GM18505 (cell line): ENCODE measurements at regions not wholly inside any gene's neighbourhood (a gene's known extent, or its start where the extent isn't known, plus 50 kb on each side); places are given as distances from the start of the nearest gene placed in this dataset.
"Not testable (repeated sequence)": the region's sequence is repeated elsewhere in the genome, so short reads cannot be mapped to it uniquely, and the experiment has no call there.

ENCODE experiments used
- ATAC-seq: cut with Tn5 transposase; IDR thresholded peaks from one replicate; pipeline ENCODE4 v1.9.1; 2021; ENCODE audit not compliant: unreplicated experiment

DNA sequence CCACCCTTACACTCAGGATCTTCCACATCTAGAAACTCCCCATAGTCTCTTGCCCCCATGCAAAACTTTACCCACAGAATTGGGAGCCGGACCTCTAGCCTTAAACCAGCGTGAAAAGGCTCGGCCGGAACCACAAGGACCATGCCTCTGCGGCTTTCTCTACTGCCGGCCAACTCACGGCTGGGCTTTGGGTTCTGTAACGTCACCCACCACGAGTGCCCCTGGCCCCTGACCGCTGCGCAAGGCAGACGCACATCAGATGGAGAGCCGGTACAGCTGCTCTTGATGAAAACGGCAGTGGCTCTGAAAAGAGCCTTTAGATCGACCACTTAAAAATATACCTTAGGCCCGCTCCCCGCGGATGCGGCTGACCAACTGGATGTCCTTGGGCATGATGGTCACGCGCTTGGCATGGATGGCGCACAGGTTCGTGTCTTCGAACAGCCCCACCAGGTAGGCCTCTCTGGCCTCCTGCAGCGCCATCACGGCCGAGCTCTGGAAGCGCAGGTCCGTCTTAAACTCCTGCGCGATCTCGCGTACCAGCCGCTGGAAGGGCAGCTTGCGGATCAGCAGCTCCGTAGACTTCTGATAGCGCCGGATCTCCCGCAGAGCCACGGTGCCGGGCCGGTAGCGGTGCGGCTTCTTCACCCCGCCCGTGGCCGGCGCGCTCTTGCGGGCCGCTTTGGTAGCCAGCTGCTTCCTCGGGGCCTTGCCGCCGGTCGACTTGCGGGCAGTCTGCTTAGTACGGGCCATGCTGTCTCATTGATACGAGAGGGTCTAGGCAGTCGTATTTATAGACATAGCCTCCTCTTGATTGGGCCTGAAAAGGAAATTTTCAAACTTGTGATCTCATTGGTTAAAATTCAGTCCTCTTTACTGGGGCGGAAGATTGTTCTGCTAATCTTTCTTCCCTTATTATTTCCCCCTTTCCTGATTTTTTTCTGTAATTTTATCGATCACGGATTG is 66.3 kb downstream of the FAM72C start:
- not testable (repeated sequence) for ATAC-seq

DNA sequence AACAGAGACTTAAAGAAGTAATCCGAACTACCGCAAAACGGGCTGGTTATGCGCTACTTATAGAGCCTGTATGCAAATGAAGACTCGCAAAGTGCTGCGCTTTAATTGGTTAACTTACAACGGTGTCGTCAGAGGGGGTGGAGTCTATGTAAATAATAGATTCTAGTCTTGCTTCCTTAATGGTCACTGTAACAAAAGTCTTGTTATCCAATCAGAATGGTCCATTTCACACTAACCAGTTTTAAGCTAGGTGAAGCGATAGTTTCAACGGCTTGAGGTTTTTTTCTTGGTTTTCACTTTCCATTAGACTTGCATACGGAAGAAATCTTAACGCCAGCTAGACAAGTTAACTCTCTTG is 67.2 kb downstream of the FAM72C start:
- peak; percentile 60 for ATAC-seq

DNA sequence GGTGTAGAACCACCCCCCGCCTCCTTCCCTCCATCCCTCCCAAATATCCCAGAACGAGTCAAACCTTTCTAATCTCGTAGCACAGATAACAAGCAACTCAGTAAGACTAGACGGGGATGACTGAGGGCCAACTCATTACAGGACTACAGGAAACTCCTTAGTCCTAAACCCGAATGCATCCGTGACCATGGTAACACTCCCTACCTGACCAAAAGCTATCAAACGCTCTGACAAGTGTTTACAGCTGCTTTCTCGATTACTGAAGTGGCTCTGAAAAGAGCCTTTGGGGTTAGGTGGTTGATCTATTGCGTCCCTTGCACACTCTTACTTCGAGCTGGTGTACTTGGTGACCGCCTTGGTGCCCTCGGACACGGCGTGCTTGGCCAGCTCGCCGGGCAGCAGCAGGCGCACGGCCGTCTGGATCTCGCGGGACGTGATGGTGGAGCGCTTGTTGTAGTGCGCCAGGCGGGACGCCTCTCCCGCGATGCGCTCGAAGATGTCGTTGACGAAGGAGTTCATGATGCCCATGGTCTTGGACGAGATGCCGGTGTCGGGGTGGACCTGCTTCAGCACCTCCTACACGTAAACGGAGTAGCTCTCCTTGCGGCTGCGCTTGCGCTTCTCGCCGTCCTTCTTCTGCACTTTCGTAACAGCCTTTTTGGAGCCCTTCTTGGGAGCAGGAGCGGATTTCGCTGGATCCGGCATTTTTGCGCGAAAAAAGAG is 67.7 kb downstream of the FAM72C start:
- not testable (repeated sequence) for ATAC-seq

DNA sequence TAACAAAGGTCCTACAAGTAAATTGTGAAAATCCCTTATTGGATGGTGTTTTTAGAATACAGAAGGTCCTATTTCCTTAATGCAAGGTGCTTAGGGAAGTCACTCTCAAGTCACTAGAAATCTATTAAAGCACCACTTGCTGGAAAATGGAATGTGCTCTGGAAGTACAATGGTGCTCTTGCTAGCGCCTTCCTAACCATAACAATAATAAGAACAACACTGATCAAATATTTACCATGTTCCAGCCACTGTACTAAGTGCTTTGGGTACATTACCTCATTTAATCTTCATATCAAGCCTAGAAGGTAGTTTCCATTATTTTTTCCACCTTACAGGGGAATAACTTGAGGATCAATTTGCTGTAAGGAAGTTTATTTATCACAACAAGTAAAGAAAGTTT is 75.4 kb downstream of the FAM72C start:
- not testable (repeated sequence) for ATAC-seq

DNA sequence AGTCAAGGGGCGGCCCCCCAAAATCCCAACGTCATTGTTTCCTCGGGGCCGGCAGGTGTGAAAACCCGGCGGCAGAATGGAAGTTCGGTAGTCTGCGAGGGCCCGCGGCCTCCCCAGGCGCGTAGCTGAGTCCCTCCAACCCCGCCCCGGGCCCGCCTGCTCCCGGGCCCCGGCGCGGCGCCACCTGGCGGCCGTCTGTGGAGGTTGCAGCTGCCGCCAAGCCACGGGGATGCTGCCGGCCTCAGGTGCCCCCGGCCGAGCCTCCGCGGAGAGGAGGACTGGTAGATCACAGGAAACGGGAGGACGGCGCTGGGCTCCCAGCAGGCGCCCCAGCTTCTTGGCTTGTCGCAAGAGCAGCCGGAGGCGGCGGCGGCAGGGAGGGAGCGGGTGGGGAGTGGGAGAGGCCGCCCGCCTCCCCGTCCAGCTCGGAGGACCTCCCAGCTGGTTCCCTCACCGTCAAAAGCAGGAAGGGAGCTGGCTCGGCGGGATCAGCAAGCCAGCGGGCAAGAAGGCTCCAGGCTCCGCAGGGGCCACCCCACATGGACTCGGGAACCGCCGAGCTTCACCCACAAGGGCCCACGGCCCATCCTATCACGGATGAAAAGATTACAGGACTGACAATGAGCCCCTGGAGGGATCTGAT is 86.7 kb downstream of the FAM72C start:
- ATAC-seq, result peak; percentile 92

DNA sequence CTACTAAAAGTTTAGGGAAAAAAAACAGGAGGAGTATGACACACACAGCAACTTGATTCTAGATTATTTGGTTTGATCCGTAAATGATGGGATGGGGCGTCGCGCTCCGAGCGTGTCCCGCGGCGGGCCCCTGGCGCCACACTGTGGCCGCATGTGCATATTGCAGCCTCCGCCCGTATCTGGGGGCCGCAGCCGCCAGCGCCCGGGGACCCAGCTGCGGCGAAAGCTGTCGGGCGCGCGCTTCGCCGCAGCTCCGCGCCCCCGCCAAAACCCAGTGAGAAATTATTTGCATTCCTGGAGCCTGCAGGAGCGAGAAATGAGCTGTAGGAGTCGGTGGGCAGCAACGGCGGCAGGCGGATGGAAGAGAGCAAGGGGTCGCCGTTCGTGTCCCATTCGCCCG is 87.3 kb downstream of the FAM72C start:
- peak; percentile 84 for ATAC-seq

DNA sequence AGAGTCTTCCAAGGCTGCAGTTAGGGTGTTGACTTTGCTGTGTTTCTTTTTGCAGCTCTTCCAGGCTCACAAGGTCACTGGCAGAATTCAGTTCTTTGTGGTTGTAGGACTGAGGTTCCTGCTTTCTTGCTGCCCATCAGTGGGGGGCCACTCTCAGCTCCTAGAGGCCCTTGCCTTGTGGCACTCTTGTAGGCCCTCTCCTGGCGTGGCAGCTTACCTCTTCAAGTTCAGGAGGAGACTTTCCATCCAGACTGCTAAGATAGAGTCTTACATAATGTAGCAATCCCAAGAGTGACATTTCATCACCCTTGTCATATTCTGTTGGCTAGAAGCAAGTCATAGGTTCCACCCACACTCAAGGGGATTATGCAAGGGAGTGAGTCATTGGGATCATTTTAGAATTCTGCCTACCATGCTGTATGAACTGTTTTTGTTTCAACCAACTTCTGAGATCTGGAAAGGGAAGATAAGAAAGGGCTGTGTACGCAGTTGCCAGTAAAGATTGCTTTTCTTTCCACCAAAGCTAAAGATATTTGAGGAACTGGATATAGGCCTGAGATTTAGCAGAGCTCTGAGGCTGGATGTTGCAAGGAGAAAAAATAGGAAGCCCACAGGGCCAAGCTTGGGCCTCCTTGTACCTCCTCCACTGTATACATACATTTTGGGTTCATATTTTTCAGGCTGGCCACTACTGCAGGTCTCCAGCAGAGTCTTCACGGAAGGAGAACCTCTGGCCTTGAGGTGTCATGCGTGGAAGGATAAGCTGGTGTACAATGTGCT is 91.8 kb downstream of the FAM72C start:
- not testable (repeated sequence) for ATAC-seq

DNA sequence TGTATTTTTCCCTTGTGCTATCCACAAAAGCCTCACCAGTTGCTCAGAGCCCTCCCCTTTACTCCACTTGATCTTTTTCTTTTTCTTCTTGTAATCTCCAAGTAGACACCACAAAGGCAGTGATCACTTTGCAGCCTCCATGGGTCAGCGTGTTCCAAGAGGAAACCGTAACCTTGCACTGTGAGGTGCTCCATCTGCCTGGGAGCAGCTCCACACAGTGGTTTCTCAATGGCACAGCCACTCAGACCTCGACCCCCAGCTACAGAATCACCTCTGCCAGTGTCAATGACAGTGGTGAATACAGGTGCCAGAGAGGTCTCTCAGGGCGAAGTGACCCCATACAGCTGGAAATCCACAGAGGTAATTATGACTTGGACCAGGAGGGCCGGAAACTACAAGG is 95.8 kb downstream of the FAM72C start:
- not testable (repeated sequence) for ATAC-seq

DNA sequence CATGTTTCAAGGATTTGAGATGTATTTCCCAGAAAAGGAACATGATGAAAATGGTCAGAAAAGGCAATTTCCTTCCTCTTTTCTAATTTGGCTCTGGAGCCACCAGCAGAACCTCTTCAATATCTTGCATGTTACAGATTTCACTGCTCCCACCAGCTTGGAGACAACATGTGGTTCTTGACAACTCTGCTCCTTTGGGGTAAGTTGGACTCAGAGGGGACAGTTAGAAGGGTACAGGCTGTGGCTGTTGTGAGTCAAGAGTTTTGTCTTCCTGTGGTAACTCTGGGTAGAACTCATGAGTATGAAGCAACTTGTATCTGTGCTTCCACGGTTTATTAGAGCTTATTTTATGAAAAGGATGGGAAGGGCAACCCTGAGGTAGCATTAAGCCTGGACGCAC is 97.2 kb downstream of the FAM72C start:
- not testable (repeated sequence) for ATAC-seq

DNA sequence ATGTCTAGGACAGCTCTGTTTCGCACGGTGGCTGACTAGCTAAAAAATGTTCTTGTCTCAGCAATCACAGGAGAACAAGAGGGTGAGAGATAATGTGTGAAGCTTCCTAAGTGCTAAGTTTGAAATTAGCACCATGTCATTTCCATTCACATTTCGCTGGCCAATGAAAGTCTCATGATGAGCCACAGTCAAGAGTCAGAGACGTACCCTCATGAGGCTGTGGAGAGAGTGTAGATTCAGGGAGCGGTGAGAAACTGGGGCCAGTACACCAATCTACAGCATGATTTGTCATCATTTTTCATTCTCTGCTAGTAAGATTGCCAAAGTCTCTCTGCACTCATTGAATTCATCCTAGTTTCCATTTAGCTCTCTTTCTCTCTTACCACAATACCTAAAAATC is 98.1 kb downstream of the FAM72C start:
- not testable (repeated sequence) for ATAC-seq

DNA sequence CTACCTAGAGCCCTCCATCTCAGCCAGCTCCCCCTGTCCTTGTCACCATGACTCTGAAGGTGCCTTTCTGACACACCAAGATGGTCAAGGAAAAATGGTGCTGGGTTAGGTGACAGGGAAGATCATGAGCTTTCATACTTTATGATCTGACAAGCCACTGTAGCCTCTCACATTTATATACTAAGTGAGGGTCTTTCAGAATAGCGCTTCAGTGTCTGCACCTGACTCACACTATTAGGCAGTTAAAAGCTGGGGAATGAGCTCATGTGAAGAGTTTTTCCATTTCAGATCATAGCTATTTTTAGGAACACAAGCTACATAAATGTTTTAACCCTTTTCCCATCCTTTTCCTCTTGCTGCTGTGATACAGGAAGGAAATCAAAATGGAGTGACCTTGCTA is 101.4 kb downstream of the FAM72C start:
- not testable (repeated sequence) for ATAC-seq

DNA sequence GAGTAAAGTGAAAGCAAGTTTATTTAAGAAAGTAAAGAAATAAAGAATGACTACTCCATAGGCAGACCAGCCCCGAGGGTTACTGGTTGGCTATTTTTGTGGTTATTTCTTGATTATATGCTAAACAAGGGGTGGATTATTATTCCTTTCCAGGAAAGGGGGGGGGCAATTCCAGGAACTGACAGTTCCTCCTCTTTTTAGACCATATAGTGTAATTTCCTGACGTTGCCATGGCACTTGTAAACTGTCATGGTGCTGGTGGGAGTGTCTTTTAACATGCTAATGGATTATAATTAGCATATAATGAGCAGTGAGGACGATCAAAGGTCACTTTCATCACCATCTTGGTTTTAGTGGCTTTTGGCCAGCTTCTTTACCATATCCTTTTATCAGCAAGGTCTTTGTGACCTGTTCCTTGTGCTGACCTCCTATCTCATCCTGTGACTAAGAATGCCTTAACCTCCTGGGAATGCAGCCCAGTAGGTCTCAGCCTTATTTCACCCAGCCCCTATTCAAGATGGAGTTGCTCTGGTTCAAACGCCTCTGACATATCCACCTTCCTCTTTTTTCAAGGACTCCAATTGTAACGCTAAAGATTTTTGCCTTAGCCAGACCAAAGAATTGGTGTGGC is 104.1 kb downstream of the FAM72C start:
- not testable (repeated sequence) for ATAC-seq

DNA sequence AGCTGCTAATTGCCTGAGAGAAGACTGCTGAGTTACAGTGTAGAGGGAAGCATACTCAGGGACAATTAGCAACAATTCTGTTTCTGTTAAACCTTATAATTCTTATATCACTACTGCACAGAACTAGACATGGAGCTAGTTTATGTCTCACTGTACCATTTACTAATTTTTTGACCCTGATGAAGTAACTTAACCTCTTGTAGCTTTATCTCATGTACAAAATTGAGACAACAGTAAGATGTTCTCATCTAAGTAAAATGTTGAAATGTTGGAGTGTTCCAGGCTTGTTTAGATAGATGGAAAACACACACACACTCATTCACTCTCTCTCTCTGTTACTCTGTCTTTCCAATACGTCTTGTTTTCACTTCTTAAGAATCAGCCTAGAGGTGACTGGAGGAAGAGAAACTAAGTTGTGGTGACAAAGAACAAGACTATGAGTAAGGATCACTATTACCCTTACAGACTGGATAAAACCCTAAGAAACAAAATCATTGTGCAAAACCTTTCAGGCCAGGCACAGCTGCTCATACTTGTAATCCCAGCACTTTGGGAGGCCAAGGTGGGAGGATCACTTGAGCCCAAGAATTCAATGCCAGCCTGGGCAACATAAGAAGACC is 107.8 kb downstream of the FAM72C start:
- ATAC-seq, result peak; percentile 70

DNA sequence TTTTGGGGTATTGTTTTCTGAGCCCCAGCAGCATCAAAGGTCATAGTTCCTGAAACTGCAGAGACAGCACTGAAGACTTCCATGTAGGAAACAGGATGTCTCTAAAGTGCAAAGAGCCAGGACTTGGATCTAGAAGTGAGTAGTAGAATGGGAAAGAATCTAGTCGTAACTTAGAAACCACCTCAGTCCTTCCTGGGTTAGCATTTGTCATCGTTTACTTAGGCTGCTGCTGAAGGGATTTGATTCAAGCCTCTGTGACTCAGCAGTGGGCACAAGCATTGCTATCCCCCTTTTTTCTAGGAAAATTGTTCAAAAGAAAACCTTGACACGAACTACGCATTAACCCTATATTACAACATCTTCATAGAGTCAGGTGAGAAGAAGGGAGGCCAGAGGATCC is 109.1 kb downstream of the FAM72C start:
- ATAC-seq, result not testable (repeated sequence)

DNA sequence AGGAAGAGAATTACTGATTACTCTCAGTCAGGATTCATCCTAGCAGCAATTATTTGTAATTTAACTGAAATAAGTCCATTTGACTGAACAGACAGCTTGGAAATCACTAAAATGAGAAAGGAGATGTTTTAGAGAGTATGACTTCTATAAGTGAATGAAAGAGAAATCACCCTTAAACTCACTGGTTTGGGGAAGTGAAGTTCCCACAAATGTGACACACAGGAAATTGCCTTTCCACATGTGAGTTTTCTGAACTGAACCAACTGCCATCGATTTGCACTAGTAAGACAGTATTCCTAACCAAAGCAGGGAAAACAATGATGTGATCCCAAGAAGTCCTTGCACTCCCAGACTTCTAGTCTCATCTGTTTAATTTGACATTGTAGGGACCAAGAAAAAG is 110.5 kb downstream of the FAM72C start:
- not testable (repeated sequence) for ATAC-seq

DNA sequence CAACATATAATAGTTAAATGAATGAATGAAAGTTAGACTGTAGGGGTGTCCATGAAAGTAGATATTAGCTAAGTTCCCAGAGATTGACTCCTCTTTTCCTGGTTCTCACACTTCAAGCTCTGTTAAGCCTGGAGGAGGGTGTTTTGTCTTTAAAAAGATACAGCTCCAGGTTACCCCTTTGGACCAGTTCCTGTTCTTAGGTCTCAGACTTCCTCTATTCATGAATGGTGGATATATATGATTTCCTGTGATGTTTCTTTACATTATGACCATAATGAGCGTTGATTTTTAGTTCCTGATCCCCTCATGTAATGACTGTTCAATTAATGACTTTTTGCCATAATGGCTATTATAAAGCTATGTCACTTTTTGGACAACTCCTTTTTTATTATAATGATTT is 115.9 kb downstream of the FAM72C start:
- not testable (repeated sequence) for ATAC-seq

DNA sequence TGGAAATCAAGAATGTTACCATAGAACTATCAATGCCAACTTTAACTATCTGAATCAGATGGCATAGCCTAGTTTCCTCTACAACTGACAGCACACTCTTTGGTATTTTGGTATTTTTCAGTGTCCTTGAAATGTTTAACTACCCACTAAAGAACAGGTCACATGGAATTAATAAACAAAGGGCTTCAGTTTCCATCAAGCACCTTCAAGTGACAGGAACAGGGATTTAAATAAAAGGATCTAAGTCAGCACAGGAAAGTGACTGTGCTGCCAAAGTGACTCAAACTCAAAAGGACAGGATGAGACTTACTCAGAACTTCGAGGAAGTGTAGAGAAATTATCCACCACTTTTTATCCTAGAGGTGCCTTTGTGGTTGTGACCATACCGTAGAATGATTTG is 117.7 kb downstream of the FAM72C start:
- not testable (repeated sequence) for ATAC-seq

DNA sequence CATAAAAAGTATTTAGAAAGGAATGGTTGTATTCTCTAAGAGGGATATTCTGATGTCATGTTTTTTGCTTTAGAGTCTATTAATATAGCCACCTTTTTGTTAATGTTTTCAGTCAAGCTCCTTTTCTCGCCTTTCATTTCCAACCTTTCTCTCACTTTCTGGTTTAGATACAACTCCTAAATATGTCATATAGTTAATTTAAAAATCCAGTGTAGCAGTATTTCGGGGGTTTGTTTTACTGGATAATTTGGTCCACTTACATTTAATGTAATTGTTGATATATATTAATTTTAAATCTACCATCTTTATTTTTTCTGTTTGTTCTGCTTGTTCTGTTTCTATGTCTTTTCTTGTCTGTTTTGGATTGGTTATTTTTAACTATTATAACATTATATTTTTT is 121.1 kb downstream of the FAM72C start:
- not testable (repeated sequence) for ATAC-seq

DNA sequence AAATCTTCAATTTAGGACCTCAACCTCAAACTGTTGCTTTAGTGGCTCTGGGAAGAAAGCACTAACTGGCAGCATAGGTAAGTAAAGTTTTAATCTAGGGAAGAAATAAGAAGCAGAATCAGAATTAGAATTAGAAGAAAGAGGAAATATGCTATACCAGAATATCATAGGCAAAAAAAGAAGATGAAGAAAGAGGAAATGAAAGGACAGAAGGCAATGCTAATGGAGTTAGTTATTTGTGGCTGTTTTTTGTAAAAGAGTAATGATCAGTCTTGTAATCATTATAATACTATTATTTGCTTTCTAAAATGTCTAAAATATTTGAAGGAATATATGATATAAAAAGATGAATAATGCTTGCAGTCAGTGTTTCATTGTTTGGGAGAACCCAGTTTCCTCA is 122.9 kb downstream of the FAM72C start:
- not testable (repeated sequence) for ATAC-seq

DNA sequence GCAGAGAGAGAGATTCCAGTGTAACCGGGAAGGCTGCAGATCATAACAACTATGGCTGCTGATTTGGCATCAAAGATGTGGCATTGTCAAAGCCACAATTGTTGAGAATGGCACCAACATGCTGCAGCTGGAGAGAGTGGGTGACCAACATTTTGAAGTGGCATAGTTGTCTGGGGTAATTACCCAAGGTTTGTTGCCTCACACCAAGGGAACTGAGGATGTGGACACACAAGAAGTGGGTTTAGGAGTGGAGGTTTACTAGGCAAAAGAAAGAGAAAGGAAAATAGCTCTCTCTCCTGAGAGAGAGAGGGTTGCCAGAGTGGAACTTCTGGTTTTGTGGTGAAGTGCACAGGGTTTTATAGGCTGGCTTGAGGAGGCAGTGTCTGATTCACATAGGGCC is 126.6 kb downstream of the FAM72C start:
- not testable (repeated sequence) for ATAC-seq
